Body of pancreas (tissue), 4 donors: ENCODE measurements at regions not wholly inside any gene's neighbourhood (a gene's known extent, or its start where the extent isn't known, plus 50 kb on each side); places are given as distances from the start of the nearest gene placed in this dataset.

Source experiments
- ATAC-seq: fragments of 150-250 bp; one replicate; pipeline ENCODE4 v1.9.1; 2016
- DNase-seq, 4 donors: peaks; one replicate each; pipeline ENCODE4 v3.0.0-alpha.2; 2019
- H3K27ac ChIP-seq, 4 donors: fragments of 200-600 bp; sonication (generic); 1 replicate in 3 of 4; 2 replicates in 1 of 4; pipeline versions ENCODE4 v1.5.1 to v1.6.1; 2016 to 2019; ENCODE audit warnings: mild to moderate bottlenecking in 1 of 4, mixed read lengths in 1 of 4, moderate library complexity in 1 of 4
- H3K27me3 ChIP-seq, 2 donors: fragments of 200-600 bp; sonication (generic); one replicate each; pipeline ENCODE4 v1.6.0; 2016; ENCODE audit warnings: mild to moderate bottlenecking in 1 of 2
- H3K36me3 ChIP-seq, 2 donors: fragments of 200-600 bp; sonication (generic); replicated peaks in 1 of 2; 2 replicates each; pipeline ENCODE4 v1.5.1; 2016; ENCODE audit warnings: low read depth in 2 of 2; ENCODE audit not compliant: insufficient read depth in 1 of 2
- H3K4me1 ChIP-seq: fragments of 200-600 bp; sonication (generic); one replicate; pipeline ENCODE4 v1.6.0; 2016
- H3K4me3 ChIP-seq, 2 donors: fragments of 200-600 bp; sonication (generic); 1 replicate in 1 of 2; 2 replicates in 1 of 2; pipeline ENCODE4 v1.5.1; 2016 to 2019
- H3K9me3 ChIP-seq, 3 donors: fragments of 200-600 bp; sonication (generic); 1 replicate in 2 of 3; 2 replicates in 1 of 3; pipeline ENCODE4 v1.5.1; 2016
- POLR2A ChIP-seq, 3 donors: fragments of 450-650 bp; IDR thresholded peaks; one replicate each; pipeline ENCODE4 v1.6.1; 2016; ENCODE audit warnings: antibody characterized with exemption in 3 of 3, mild to moderate bottlenecking in 2 of 3
- WGBS, 2 donors: methylation state at CpG; one replicate each; pipeline ENCODE4 v1.1.5; 2017; 5-methylcytosine and 5-hydroxymethylcytosine counted together
- intact Hi-C: fragments of 100-400 bp; cut with DNase I; formaldehyde crosslinking; loops from one replicate; pipeline ENCODE4 v1.15.1; 2023
- TF ChIP-seq, protein P1 (sequence below), 7 experiments: fragments of 450-650 bp in 4 of 7; fragments of 200-600 bp in 3 of 7; sonication (generic) in 3 of 7; IDR thresholded peaks; one replicate each; pipeline ENCODE4 v1.5.1; 2016 to 2019; ENCODE audit warnings: antibody characterized with exemption in 7 of 7

DNA sequence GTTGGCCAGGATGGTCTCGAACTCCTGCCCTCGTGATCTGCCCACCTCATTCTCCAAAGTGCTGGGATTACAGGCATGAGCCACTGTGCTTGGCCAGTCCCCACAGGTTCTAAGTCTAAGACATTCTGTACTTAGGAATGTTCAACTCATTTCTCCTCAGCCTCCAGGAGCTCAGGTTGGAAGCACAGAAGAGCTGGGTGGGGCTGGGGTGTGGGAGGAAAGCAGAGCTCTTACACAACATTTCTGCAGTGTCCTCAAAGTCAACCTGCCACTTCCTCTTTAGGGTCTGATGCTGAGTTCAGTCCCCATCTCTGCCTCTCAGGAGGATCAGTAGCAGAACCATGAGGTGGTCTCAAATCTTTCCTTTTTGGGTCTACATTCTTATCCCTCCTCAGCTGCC is 75.5 kb downstream of the MRPL46 start:
- no peaks in the 10 kb centered on the region for H3K4me1 ChIP-seq
- no peaks in the 10 kb centered on the region for H3K36me3 ChIP-seq
- WGBS, 2 donors = 63 to 64% methylated on average over 2 of the region's 2 CpGs
- no peak overlapping the region for H3K27ac ChIP-seq
- intact Hi-C loops = no loop called here
- no peaks in the 10 kb centered on the region for H3K27me3 ChIP-seq
- ATAC-seq (no peak), DNase-seq (no peak)
- no peak for TF ChIP-seq POLR2A (IDR thresholded peaks at IDR 0.05)
- TF ChIP-seq, protein P1, sequence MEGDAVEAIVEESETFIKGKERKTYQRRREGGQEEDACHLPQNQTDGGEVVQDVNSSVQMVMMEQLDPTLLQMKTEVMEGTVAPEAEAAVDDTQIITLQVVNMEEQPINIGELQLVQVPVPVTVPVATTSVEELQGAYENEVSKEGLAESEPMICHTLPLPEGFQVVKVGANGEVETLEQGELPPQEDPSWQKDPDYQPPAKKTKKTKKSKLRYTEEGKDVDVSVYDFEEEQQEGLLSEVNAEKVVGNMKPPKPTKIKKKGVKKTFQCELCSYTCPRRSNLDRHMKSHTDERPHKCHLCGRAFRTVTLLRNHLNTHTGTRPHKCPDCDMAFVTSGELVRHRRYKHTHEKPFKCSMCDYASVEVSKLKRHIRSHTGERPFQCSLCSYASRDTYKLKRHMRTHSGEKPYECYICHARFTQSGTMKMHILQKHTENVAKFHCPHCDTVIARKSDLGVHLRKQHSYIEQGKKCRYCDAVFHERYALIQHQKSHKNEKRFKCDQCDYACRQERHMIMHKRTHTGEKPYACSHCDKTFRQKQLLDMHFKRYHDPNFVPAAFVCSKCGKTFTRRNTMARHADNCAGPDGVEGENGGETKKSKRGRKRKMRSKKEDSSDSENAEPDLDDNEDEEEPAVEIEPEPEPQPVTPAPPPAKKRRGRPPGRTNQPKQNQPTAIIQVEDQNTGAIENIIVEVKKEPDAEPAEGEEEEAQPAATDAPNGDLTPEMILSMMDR (IDR thresholded peaks at IDR 0.05) = no peak
- no peaks in the 10 kb centered on the region for H3K9me3 ChIP-seq
- H3K4me3 ChIP-seq = no peak overlapping the region

DNA sequence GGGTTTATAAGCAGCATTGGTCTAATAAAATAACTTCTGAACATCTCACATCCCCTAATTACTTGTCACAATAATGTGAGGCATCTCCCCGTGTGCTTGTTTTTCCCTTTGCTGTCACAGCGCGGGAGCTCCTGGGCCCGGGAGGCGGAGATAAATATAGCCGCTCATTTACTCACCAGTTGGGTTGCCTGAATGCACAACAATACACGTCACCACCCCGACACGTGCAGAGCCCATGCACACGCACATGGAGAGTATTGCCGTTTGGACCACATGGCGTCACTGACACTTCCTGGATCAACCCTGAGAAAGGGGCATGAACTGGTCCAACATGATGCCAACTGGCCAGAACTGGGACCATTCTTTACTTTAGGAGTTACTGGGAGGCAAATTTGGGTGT is 76.2 kb downstream of the MRPL46 start:
- WGBS, 2 donors = 72% methylated on average over 10 to 12 of the region's 12 CpGs
- no peaks in the 10 kb centered on the region for H3K27me3 ChIP-seq
- DNase-seq (no peak), ATAC-seq (no peak)
- no peaks in the 10 kb centered on the region for H3K4me1 ChIP-seq
- H3K9me3 ChIP-seq = no peaks in the 10 kb centered on the region
- no peak overlapping the region for H3K27ac ChIP-seq
- H3K4me3 ChIP-seq = no peak overlapping the region
- H3K36me3 ChIP-seq = no peaks in the 10 kb centered on the region
- intact Hi-C loops = no loop called here
- TF ChIP-seq, protein P1 (IDR thresholded peaks at IDR 0.05) = no peak
- TF ChIP-seq POLR2A (IDR thresholded peaks at IDR 0.05) = no peak

DNA sequence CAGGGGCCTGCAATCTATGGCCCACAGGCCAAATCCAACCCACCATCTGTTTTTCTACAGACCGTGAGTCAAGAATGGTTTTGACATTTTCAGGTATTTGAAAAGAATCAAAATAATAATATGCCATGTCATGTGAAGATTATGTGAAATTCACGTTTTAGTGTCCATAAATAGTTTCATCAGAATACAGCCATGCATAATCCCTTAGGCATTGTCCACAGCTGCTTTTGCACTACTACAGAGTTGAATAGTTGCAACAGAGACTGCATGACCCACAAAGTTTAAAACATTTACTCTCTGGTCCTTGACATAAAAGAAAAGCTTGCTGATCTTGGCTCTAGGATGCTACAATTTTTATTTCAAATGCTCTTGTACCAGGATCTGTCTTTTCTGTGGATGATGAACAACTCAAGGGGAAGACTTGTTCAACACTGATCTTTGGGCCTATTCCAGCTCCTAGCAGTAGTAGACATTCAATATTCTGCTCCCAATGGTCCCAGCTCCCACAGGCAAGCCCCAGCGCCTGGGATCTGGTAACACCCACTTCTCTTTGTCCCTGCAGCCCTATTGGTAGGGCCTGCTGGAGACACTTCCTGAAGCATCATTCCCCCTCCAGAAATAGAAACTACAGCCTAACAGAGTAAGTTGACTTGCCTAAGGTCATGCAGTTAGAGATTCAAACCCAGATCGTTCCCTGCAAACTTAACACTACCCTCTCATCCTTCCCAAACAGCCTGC is 76.9 kb downstream of the MRPL46 start:
- Histone ChIP-seq H3K27ac (no peak overlapping the region), H3K4me1 (no peaks in the 10 kb centered on the region), H3K36me3 (no peaks in the 10 kb centered on the region), H3K9me3 (no peaks in the 10 kb centered on the region), H3K27me3 (no peaks in the 10 kb centered on the region), H3K4me3 (no peak overlapping the region)
- no peak for DNase-seq
- intact Hi-C loops = no loop called here
- no peak for TF ChIP-seq POLR2A (IDR thresholded peaks at IDR 0.05)
- TF ChIP-seq, protein P1 (IDR thresholded peaks at IDR 0.05) = no peak
- ATAC-seq = no peak
- 58 to 61% methylated on average over 4 of the region's 4 CpGs for WGBS, 2 donors

DNA sequence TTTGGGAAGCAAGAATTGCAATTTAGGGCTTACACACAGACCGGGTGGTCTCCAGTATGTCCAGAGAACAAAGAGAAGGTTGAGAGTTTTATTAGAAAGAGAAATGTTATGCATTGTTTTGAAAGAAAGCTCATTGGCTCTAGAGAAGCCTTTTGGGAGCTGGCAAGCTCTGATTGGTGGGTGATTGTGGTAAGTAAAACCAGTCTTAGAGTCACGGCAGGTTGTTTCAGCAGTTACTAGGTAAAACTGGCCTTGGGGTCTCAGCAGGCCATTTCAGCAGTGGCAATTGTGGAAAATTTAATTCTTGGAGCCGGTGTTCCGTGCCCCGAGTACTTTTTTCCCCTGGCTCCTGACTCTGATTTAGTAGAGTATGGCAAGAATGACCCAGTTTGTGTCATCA is 78.1 kb downstream of the MRPL46 start:
- intact Hi-C loops = no loop called here
- DNase-seq = no peak
- Histone ChIP-seq H3K36me3 (no peaks in the 10 kb centered on the region), H3K27me3 (no peaks in the 10 kb centered on the region), H3K4me3 (no peak overlapping the region), H3K9me3 (no peaks in the 10 kb centered on the region), H3K4me1 (no peaks in the 10 kb centered on the region), H3K27ac (no peak overlapping the region)
- TF ChIP-seq, protein P1 (IDR thresholded peaks at IDR 0.05) = no peak
- TF ChIP-seq POLR2A (IDR thresholded peaks at IDR 0.05) = no peak
- no peak for ATAC-seq
- WGBS, 2 donors = 87% methylated on average over 5 of the region's 5 CpGs

DNA sequence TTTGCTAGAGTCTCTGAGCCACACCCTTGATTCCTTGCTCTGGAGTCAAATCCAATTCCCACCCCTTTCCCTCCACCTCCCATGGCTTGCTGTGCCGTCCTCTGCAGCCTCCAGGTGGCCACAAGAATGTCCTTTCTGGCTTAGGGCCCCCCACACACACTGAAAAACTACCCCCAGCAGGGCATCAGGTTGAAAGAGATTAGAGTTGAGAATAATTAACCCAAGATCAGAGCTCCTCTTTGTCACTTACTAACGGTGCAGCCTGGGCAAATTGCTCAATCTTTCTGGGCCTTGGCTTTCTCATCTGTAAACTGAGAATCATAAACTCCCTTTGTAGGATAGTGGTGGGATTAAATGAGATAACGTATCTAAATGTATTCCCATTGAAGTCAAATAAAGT is 78.5 kb downstream of the MRPL46 start:
- Histone ChIP-seq H3K27ac (no peak overlapping the region), H3K4me3 (no peak overlapping the region), H3K4me1 (no peaks in the 10 kb centered on the region), H3K36me3 (no peaks in the 10 kb centered on the region), H3K27me3 (no peaks in the 10 kb centered on the region), H3K9me3 (no peaks in the 10 kb centered on the region)
- WGBS, 2 donors = 22 to 26% methylated on average over 3 of the region's 3 CpGs
- ATAC-seq = peak; percentile 55
- TF ChIP-seq, protein P1 (IDR thresholded peaks at IDR 0.05) = peak in 2 of 7 experiments; percentile 4 to 10
- TF ChIP-seq POLR2A (IDR thresholded peaks at IDR 0.05) = no peak
- intact Hi-C loops = no loop called here
- DNase-seq = peak in 3 of 4 donors; percentile 7 to 27 (median 24)
